Raji (cell line): ENCODE measurements at regions not wholly inside any gene's neighbourhood (a gene's known extent, or its start where the extent isn't known, plus 50 kb on each side); places are given as distances from the start of the nearest gene placed in this dataset.

Experiments
- POLR2A ChIP-seq: IDR thresholded peaks from 2 replicates; pipeline ENCODE4 v1.6.1; 2011; ENCODE audit warnings: low read depth, low read length, control low read depth; ENCODE audit not compliant: insufficient read depth

DNA sequence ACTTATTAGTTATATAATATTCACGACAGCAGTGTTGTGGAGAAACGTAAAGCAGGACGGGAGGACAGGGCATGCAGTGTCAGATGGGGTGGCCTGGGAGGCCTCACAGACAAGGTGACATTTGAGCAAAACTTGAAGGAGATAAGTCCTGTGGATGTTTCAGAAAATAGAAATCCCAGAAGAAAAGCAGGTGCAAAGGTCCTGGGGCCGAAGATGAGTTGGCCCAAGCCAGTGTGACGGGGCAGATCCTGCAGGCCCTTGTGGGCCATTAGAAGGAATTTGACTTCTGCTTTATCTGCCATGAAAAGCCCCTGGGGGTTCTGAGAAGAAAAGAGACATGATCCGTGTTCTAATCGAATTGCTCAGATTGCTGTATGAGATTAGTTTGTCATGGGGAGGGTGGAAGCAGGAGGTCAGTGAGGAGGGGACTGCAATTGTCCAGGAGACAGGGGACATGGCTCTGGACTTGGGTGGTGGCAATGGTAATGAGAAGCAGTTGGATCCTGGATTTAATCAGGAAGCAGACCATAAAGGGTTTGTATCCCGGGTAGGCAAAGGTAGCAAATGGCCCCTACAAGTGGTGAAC, 437.4 kb upstream of the SULF2 start:
- no peak for TF ChIP-seq POLR2A

GRCh38 chr20:48220033-48220633, 434.9 kb upstream of the SULF2 start:
- no peak for TF ChIP-seq POLR2A

GRCh38 chr20:48219306-48219705, 434.0 kb upstream of the SULF2 start:
- no peak for TF ChIP-seq POLR2A

DNA sequence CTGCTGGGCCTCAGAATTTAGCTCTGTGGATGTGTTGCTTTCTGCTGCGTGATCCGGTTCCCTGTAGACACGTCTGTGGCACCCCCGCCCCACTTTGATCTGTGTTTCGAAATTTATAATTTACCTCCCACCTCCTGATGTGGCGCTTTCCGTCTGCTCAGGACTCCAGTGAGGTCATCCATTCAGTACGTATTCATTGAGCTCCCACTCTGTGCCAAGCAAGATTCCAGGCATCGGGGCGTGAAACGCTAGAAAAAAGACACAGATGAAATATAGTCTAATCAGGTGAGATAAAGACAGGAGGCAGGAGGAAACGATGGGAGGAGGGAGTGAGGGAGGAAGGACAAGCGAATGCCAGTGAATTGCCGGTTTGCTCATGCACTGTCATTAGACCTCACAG, 431.9 kb upstream of the SULF2 start:
- TF ChIP-seq POLR2A = no peak

DNA sequence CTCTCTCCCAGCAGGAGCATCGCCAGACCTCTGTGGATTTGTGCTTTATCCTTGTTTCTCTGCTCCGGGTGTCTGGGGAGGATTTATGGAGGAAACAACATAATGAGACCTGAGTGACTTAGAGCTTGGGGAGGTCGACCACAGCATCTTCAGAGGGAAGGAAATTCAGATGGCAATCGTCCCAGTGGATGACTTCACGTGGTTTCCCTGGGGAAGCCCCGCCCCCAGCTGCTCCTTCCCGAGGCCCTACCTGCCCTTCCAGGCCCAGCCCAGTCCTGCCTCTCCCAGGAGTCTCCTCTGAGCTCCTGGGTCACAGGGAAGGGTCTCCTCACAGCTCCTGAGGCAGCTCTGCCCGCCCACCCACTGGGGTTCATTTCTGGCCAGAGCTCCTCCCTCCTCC, 430.3 kb upstream of the SULF2 start:
- no peak for TF ChIP-seq POLR2A

DNA sequence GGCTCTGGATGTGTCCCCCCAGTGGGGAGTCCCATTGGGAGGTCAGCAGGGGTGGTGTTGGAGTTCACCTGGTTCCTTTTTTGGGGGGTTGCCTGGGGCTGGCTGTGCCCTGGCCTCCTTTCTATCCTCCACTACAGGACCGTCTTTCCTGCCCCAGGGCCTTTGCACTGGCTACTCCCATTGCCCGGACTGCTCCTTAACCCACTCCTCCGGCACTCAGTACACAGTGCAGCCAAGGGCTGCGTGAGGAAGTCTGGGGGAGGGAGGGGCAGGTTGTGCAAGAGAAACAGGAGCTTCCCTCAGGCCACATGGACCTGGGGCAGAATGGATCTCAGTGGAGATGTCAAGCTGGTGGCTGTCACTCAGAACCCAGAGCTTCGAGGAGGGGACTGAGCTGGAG, 429.3 kb upstream of the SULF2 start:
- TF ChIP-seq POLR2A = no peak

GRCh38 chr20:48212806-48213509, 427.7 kb upstream of the SULF2 start:
- no peak for TF ChIP-seq POLR2A

GRCh38 chr20:48211847-48212246, 426.6 kb upstream of the SULF2 start:
- no peak for TF ChIP-seq POLR2A

DNA sequence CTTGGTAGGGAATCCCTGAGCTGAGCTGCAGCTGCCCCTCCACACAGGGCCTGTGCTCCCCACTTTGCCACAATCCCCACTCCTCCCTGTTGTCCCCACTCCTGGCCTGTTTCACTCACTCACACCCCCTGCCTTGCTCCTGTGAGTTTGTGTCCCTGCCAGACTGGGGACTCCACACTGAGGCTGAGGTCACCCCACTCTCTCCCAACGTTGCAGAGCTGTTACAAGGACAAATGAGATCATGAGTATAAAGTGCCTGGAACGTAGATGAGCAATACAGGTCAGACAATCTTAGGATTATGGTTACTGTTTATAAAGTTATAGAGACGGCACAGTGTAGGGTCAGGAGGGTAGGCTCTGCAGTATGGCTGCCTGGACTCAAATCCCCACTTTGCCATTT, 426.0 kb upstream of the SULF2 start:
- TF ChIP-seq POLR2A = no peak

DNA sequence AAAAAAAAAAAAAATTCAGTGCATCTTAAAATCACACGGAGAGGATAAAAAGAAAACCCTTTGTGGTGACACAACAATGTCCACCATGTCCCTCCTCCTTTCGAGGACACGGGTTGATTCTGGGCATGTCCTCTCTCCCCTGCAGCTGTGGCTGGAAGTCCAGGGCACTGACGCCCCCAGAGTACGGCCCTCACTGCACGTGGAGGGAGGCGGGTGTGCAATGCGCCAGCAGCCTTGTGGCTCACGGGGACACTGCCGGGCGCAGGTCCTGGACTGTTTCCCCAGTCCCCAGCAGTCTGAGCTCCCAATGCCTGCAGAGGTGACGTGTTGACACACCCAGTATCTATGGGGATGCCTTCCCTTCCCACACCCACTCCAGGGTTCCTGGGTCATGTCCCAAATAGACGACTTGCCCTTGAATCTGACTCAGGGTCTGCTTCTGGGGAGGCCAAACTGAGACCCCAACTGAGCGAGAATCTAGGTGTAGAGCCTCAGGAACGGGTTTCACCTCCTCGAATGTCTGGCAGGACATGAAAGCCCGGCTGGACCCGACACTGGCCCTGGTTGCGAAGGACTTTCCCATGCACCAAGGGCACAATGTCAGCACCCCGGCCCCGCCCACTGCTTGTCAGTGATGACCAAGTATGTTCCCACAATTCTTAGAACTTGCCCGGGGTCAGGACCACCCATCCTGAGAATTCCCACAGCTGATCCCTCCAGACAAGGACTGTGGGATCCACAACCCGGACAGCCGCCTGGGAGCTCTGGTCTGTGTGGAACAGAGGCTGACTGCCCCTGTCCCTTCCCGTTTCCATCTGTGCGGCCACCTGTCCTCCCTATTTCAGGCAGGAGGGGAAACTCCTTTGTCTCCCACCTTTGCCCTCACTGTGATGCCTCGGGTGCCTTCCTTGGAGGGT, 425.1 kb upstream of the SULF2 start:
- no peak for TF ChIP-seq POLR2A

DNA sequence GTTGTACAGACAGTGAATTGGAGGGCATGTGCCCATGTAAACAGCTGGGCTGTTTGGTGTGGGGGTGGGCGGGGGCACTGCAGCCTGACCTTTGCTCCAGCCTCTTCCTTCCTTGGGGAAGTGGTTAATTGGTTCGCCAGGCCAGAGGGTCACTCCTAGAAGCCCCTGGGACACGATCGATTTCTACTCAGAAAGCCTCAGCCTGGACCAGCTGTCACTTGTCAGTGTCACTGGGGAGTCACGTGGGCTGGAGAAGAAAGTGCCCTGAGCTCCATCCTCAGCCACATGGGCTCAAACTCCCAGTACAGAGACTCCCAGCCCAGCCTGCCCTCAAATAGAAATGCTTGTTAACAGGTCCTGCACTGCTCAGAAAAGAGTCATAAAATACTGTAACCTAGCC, 423.8 kb upstream of the SULF2 start:
- no peak for TF ChIP-seq POLR2A

DNA sequence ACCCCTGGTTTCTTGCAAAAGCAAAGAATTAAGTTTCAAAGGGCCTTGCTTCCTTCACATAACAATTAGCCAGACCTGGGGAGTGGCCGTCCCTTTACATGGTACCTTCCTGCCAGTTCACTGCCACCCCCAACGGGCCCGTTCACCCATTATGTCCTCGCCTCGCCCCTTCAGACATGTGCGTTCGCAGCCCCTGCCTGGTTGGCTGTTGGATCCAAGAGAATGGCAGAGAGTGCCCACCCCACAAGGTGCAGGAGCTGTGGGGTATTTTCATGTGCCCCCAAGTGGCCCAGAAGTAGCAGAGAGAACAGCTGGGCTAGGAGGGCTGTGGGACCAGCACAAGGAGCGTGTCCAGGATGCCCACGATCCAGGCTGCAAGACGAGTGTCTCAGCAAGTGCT, 422.9 kb upstream of the SULF2 start:
- TF ChIP-seq POLR2A = no peak

GRCh38 chr20:48207505-48207904, 422.2 kb upstream of the SULF2 start:
- no peak for TF ChIP-seq POLR2A

DNA sequence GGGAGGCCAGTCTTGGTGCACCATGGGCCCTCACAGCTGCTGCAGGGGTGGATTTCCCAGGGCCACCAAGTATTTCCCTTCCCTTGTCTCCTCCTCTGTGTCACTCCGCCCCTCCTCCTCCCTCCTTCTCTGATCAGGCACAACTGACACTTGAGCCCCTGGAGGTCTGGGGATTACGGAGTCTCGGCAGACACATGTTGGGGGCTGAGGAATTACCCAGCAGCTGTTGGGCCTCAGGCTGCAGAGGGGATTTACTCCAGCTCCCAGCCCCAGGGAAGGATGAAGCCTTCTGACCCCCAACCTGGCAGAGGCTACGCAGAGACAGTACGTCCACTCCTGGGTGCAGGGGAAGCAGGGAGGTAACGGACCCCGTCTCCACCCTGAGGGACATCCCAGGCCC, 420.5 kb upstream of the SULF2 start:
- TF ChIP-seq POLR2A = no peak

DNA sequence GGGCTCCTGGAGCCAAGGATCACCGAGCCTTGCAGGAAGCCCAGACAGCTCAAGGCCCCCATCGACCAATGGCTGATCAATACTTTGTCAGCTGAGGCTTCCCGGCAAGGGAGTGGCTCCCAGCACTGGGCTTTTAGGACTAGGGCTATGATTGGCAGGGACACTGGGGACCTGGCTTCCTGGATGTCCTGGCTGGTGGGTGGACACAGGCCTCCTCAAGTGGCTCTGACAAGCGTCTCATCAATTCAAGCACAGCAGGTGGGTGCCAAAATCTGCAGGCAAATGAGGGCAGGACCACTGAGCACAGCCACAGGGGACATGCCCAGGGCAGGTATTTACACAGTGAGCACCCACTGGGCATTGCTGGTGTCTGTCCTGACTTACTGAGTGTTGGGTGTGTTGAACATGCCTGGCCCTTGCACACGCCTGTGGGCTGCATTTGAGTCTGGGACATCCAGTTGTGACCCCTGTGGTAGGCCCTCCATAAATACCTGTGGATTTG, 420.1 kb upstream of the SULF2 start:
- TF ChIP-seq POLR2A = no peak
